Left colon (tissue), 2 donors: ENCODE measurements at regions not wholly inside any gene's neighbourhood (a gene's known extent, or its start where the extent isn't known, plus 50 kb on each side); places are given as distances from the start of the nearest gene placed in this dataset.

Experiments
- ATAC-seq: fragments of 200-7000 bp; cut with Tn5 transposase; one replicate; pipeline ENCODE4 v1.9.1; 2020; ENCODE audit warnings: mild to moderate bottlenecking, moderate library complexity
- DNase-seq, 2 donors: peaks; one replicate each; pipeline ENCODE4 v3.0.0-alpha.2; 2020
- intact Hi-C, 2 donors: fragments of 100-400 bp; cut with DNase I in 1 of 2; cut with micrococcal nuclease in 1 of 2; formaldehyde crosslinking; loops; one replicate each; pipeline versions ENCODE4 v1.11.2 to v1.14.0; 2022; cut with DNase I, micrococcal nuclease
- donor health status: DM: no; HTN: no; CAD: no.
- donor health status: DM: yes; HTN: yes; CAD: no.

- DNase-seq: no peak
- intact Hi-C loops: no loop called here
- ATAC-seq: no peak
These were observed 68.1 kb downstream of the RBFOX3 start for GRCh38 chr17:79542718-79543117.

GRCh38 chr17:79541056-79541850 is 69.6 kb downstream of the RBFOX3 start:
- DNase-seq (no peak), ATAC-seq (no peak)
- intact Hi-C loops: no loop called here

- ATAC-seq (no peak), DNase-seq (no peak)
- intact Hi-C loops: no loop called here
These were observed 70.7 kb downstream of the RBFOX3 start for GRCh38 chr17:79539944-79540705.

- DNase-seq (no peak), ATAC-seq (no peak)
- intact Hi-C loops: no loop called here
These were observed 72.6 kb downstream of the RBFOX3 start for GRCh38 chr17:79538291-79538690.

- intact Hi-C loops: no loop called here
- ATAC-seq (no peak), DNase-seq (no peak)
These were observed 73.2 kb downstream of the RBFOX3 start for GRCh38 chr17:79537686-79538085.

- intact Hi-C loops: no loop called here
- no peak for DNase-seq
- no peak for ATAC-seq
These were observed 73.8 kb downstream of the RBFOX3 start for GRCh38 chr17:79537061-79537460.

GRCh38 chr17:79536212-79536840 is 74.5 kb downstream of the RBFOX3 start:
- ATAC-seq: no peak
- intact Hi-C loops: no loop called here
- DNase-seq: no peak

GRCh38 chr17:79535728-79536025 is 75.2 kb downstream of the RBFOX3 start:
- ATAC-seq: no peak
- no peak for DNase-seq
- intact Hi-C loops: no loop called here

- intact Hi-C loops: no loop called here
- no peak for ATAC-seq
- DNase-seq: no peak
These were observed 75.8 kb downstream of the RBFOX3 start for GRCh38 chr17:79534851-79535727.

- DNase-seq (no peak), ATAC-seq (no peak)
- intact Hi-C loops: no loop called here
These were observed 76.7 kb downstream of the RBFOX3 start for GRCh38 chr17:79534111-79534510.

GRCh38 chr17:79533116-79533515 is 77.7 kb downstream of the RBFOX3 start:
- DNase-seq: no peak
- intact Hi-C loops: no loop called here
- ATAC-seq: no peak

GRCh38 chr17:79532107-79532790 is 78.6 kb downstream of the RBFOX3 start:
- DNase-seq (no peak), ATAC-seq (no peak)
- intact Hi-C loops: no loop called here

- intact Hi-C loops: no loop called here
- no peak for ATAC-seq
These were observed 79.4 kb downstream of the RBFOX3 start for GRCh38 chr17:79531191-79532095.

GRCh38 chr17:79530361-79531105 is 80.3 kb downstream of the RBFOX3 start:
- DNase-seq (no peak), ATAC-seq (no peak)
- intact Hi-C loops: no loop called here

More at GRCh38 chr17:79531191-79532095, 79.4 kb downstream of the RBFOX3 start:
- no peak for DNase-seq

- DNase-seq (no peak), ATAC-seq (no peak)
- intact Hi-C loops: no loop called here
These were observed 81.2 kb downstream of the RBFOX3 start for GRCh38 chr17:79529661-79530081.

- DNase-seq (no peak), ATAC-seq (no peak)
- intact Hi-C loops: no loop called here
These were observed 82.2 kb downstream of the RBFOX3 start for GRCh38 chr17:79528592-79529125.

- intact Hi-C loops: no loop called here
- ATAC-seq (no peak), DNase-seq (no peak)
These were observed 83.5 kb downstream of the RBFOX3 start for GRCh38 chr17:79527306-79527705.
